Neuronal stem cell (in vitro differentiated cells): ENCODE measurements at regions not wholly inside any gene's neighbourhood (a gene's known extent, or its start where the extent isn't known, plus 50 kb on each side); places are given as distances from the start of the nearest gene placed in this dataset.
"Not testable (repeated sequence)": the region's sequence is repeated elsewhere in the genome, so short reads cannot be mapped to it uniquely, and the experiment has no call there.

Experiments
- DNase-seq: peaks from one replicate; pipeline ENCODE4 v3.0.0-alpha.2; 2013; ENCODE audit warnings: low spot score
- H2AFZ ChIP-seq: one replicate; pipeline ENCODE4 v1.6.1; 2013; ENCODE audit warnings: mild to moderate bottlenecking, low read length, inconsistent platforms
- H2AK5ac ChIP-seq: 2 replicates; pipeline ENCODE4 v1.6.1; 2013; ENCODE audit warnings: low read depth, mild to moderate bottlenecking, inconsistent platforms, low read length, moderate library complexity, mixed read lengths
- H2BK120ac ChIP-seq: 2 replicates; pipeline ENCODE4 v1.6.1; 2013; ENCODE audit warnings: low read depth, mild to moderate bottlenecking, inconsistent platforms, low read length, moderate library complexity, mixed read lengths
- H2BK12ac ChIP-seq: one replicate; pipeline ENCODE4 v1.6.1; 2013; ENCODE audit warnings: low read length, inconsistent platforms
- H2BK15ac ChIP-seq: 2 replicates; pipeline ENCODE4 v1.6.1; 2013; ENCODE audit warnings: mild to moderate bottlenecking, low read length, inconsistent platforms, mixed read lengths
- H2BK5ac ChIP-seq: one replicate; pipeline ENCODE4 v1.6.1; 2013; ENCODE audit warnings: inconsistent platforms, mild to moderate bottlenecking, low read length, moderate library complexity
- H3K14ac ChIP-seq: one replicate; pipeline ENCODE4 v1.6.1; 2013; ENCODE audit warnings: low read length, inconsistent platforms
- H3K18ac ChIP-seq: 2 replicates; pipeline ENCODE4 v1.6.1; 2013; ENCODE audit warnings: low read length, inconsistent platforms
- H3K23ac ChIP-seq: 2 replicates; pipeline ENCODE4 v1.6.1; 2013; ENCODE audit warnings: low read depth, mild to moderate bottlenecking, mixed read lengths, low read length, inconsistent platforms; ENCODE audit not compliant: poor library complexity
- H3K27ac ChIP-seq: replicated peaks from 3 replicates; pipeline ENCODE4 v1.5.1; 2013; ENCODE audit warnings: low read length, inconsistent platforms
- H3K27me3 ChIP-seq, 3 experiments: 2 replicates each; pipeline ENCODE4 v1.6.1; 2013; ENCODE audit warnings: low read length in 3 of 3, mild to moderate bottlenecking in 2 of 3, inconsistent platforms in 1 of 3, low read depth in 1 of 3, mixed read lengths in 1 of 3, moderate library complexity in 1 of 3; ENCODE audit not compliant: control insufficient read depth in 3 of 3, insufficient read depth in 3 of 3
- H3K36me3 ChIP-seq, 2 donors: replicated peaks in 1 of 2; 2 replicates each; pipeline ENCODE4 v1.6.1; 2013; ENCODE audit warnings: low read length in 2 of 2; ENCODE audit not compliant: control insufficient read depth in 2 of 2, insufficient read depth in 2 of 2
- H3K4ac ChIP-seq: 2 replicates; pipeline ENCODE4 v1.6.1; 2013; ENCODE audit warnings: inconsistent platforms, mild to moderate bottlenecking, low read length, moderate library complexity
- H3K4me1 ChIP-seq, 2 donors: 1 replicate in 1 of 2; 2 replicates in 1 of 2; pipeline ENCODE4 v1.6.1; 2013; ENCODE audit warnings: low read length in 2 of 2, low read depth in 1 of 2; ENCODE audit not compliant: control insufficient read depth in 2 of 2, insufficient read depth in 1 of 2
- H3K4me2 ChIP-seq: one replicate; pipeline ENCODE4 v1.6.1; 2013; ENCODE audit warnings: mild to moderate bottlenecking, low read length, inconsistent platforms; ENCODE audit not compliant: insufficient read depth, poor library complexity, severe bottlenecking
- H3K4me3 ChIP-seq, 2 donors: 2 replicates each; pipeline ENCODE4 v1.5.1; 2013; ENCODE audit warnings: low read length in 2 of 2, mild to moderate bottlenecking in 2 of 2, inconsistent platforms in 1 of 2, moderate library complexity in 1 of 2
- H3K79me1 ChIP-seq: one replicate; pipeline ENCODE4 v1.6.1; 2013; ENCODE audit warnings: low read depth, mild to moderate bottlenecking, inconsistent platforms, low read length, moderate library complexity
- H3K9ac ChIP-seq: one replicate; pipeline ENCODE4 v1.6.1; 2013; ENCODE audit warnings: mild to moderate bottlenecking, low read depth, low read length, inconsistent platforms; ENCODE audit not compliant: poor library complexity
- H3K9me3 ChIP-seq, 2 donors: replicated peaks in 1 of 2; 2 replicates each; pipeline versions ENCODE3 to v1.6.1; 2013; ENCODE audit warnings: low read length in 2 of 2, mild to moderate bottlenecking in 2 of 2, inconsistent platforms in 1 of 2, low read depth in 1 of 2, mixed read lengths in 1 of 2, moderate library complexity in 1 of 2; ENCODE audit not compliant: control insufficient read depth in 2 of 2, insufficient read depth in 1 of 2
- H4K8ac ChIP-seq: one replicate; pipeline ENCODE4 v1.6.1; 2013; ENCODE audit warnings: low read depth, mild to moderate bottlenecking, inconsistent platforms, low read length, moderate library complexity
- H4K91ac ChIP-seq: one replicate; pipeline ENCODE4 v1.6.1; 2013; ENCODE audit warnings: low read length, low read depth, mild to moderate bottlenecking, inconsistent platforms; ENCODE audit not compliant: poor library complexity
- WGBS, 2 donors: extraction: QIAGEN DNeasy Blood & Tissue Kit; methylation state at CpG; one replicate each; pipeline ENCODE4 v1.1.7; 2013; ENCODE audit warnings: missing lambda C conversion rate in 2 of 2, mixed read lengths in 1 of 2; ENCODE audit not compliant: insufficient read length in 2 of 2, insufficient replicate concordance in 1 of 2; ENCODE audit errors: extremely low coverage in 2 of 2; 5-methylcytosine and 5-hydroxymethylcytosine counted together

DNA sequence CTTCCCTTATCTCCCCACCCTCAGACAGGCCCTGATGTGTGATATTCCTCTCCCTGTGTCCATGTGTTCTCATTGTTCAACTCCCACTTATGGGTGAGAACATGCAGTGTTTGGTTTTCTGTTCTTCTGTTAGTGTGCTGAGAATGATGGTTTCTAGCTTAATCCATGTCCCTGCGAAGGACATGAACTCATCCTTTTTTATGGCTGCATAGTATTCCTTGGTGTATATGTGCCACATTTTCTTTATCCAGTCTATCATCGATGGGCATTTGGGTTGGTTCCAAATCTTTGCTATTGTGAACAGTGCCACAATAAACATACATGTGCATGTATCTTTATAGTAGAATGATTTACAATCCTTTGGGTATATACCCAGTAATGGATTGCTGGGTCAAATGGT is 207.6 kb downstream of the RASSF9 start:
- H2BK15ac ChIP-seq, H3K9ac ChIP-seq, DNase-seq, H3K23ac ChIP-seq, H3K79me1 ChIP-seq, H2BK5ac ChIP-seq, H3K4ac ChIP-seq, H3K14ac ChIP-seq, H2BK120ac ChIP-seq, H3K27ac ChIP-seq, H3K18ac ChIP-seq, H3K27me3 ChIP-seq, H2AFZ ChIP-seq, H4K8ac ChIP-seq, H3K4me3 ChIP-seq, H4K91ac ChIP-seq, H3K4me1 ChIP-seq, H2BK12ac ChIP-seq, H3K9me3 ChIP-seq, H3K36me3 ChIP-seq, H2AK5ac ChIP-seq, H3K4me2 ChIP-seq: not testable (repeated sequence)
- WGBS, 2 donors = no CpG with 5 or more reads among the region's 2 CpGs

DNA sequence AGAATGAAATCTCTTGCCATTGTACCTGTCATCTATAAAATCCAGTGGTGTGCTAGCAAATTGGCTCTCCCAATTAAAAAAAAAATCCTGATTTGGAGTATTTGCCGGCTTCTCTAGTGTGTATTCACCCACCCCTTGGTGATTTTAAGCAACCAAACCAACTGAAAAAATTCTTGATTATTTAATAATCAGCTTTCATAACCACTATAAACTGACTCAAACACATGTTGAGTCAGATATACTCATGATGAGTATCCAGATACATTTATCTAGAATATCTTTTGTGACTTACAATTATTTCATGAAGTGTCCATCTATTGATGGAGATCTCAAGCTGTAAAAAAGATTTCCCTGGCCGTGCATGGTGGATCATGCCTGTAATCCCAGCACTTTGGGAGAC is 205.4 kb downstream of the RASSF9 start:
- H4K8ac ChIP-seq = no peak overlapping the region
- H3K27me3 ChIP-seq = no peaks in the 10 kb centered on the region
- no CpG with 5 or more reads among the region's 2 CpGs for WGBS, 2 donors

DNA sequence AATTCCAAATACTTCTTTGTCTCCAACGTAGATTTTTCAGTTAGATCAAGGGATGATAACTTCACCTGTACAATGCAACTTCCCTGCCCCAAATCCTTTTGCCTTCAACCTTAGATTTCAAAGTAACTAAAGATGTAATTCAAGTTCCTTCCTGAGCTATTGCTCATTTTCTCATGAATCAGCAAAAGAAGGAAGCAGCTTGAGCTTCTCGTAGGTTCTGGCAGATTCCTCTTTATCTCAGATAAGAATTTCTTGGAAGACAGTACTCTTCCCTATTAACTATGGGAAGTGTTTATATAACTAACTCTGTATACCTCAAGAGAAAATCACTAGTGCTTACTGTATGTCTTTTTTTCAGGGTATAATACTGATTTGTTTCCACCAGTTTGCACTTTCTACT is 203.8 kb downstream of the RASSF9 start:
- Histone ChIP-seq H3K4me3 (no peak overlapping the region), H3K9me3 (no peaks in the 10 kb centered on the region), H3K18ac (no peak overlapping the region), H2BK12ac (no peak overlapping the region), H3K23ac (no peak overlapping the region), H4K91ac (no peak overlapping the region), H2AK5ac (no peak overlapping the region), H3K9ac (no peak overlapping the region), H3K79me1 (no peaks in the 10 kb centered on the region), H3K27me3 (no peaks in the 10 kb centered on the region), H3K36me3 (no peaks in the 10 kb centered on the region), H2AFZ (no peak overlapping the region), H2BK15ac (no peak overlapping the region), H3K4me2 (no peak overlapping the region), H3K4me1 (no peaks in the 10 kb centered on the region), H2BK120ac (no peak overlapping the region), H2BK5ac (no peak overlapping the region), H3K27ac (no peak overlapping the region), H4K8ac (no peak overlapping the region), H3K4ac (no peak overlapping the region), H3K14ac (no peak overlapping the region)
- whole genome bisulfite sequencing, 2 donors = no CpG with 5 or more reads among the region's 2 CpGs
- DNase-seq = no peak

More for the DNA sequence above, 205.4 kb downstream of the RASSF9 start:
- Histone ChIP-seq H3K4ac (no peak overlapping the region), H3K18ac (no peak overlapping the region), H4K91ac (no peak overlapping the region), H3K36me3 (no peaks in the 10 kb centered on the region), H2BK5ac (no peak overlapping the region), H3K23ac (no peak overlapping the region), H2BK12ac (no peak overlapping the region), H3K14ac (no peak overlapping the region), H2AK5ac (no peak overlapping the region), H3K9me3 (no peaks in the 10 kb centered on the region), H3K27ac (no peak overlapping the region), H2BK120ac (no peak overlapping the region), H3K9ac (no peak overlapping the region), H3K4me2 (no peak overlapping the region), H3K4me1 (no peaks in the 10 kb centered on the region), H2BK15ac (no peak overlapping the region), H3K79me1 (no peaks in the 10 kb centered on the region), H3K4me3 (no peak overlapping the region), H2AFZ (no peak overlapping the region)
- no peak for DNase-seq

DNA sequence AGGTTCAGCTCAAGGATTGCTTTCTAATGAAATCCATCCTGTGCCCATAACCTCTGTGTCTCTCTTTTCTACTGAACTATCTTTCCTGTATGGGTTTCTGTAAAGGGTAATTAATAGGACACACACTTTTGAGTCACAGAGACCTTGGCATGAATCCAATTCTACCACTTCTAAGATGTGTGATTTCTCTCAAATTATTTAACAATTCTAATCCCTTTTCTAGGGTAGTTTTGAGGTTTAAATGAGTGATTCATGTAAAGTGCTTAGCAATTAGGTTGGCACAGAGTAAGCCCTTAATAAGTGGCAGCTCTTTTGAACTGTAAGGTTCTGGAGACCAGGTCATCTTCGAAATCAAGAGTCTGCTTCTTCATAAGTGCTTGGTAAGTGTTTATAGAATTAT is 202.7 kb downstream of the RASSF9 start:
- DNase-seq = no peak
- Histone ChIP-seq H3K23ac (no peak overlapping the region), H4K91ac (no peak overlapping the region), H3K14ac (no peak overlapping the region), H3K79me1 (no peaks in the 10 kb centered on the region), H2BK120ac (no peak overlapping the region), H3K4ac (no peak overlapping the region), H2AK5ac (no peak overlapping the region), H3K9me3 (no peaks in the 10 kb centered on the region), H3K27me3 (no peaks in the 10 kb centered on the region), H3K4me2 (no peak overlapping the region), H2BK12ac (no peak overlapping the region), H3K4me1 (no peaks in the 10 kb centered on the region), H2BK5ac (no peak overlapping the region), H3K18ac (no peak overlapping the region), H2AFZ (no peak overlapping the region), H2BK15ac (no peak overlapping the region), H3K36me3 (no peaks in the 10 kb centered on the region), H4K8ac (no peak overlapping the region), H3K27ac (no peak overlapping the region), H3K4me3 (no peak overlapping the region), H3K9ac (no peak overlapping the region)
- WGBS, 2 donors = no CpG with 5 or more reads among the region's 1 CpG
